OCI-LY3 (cell line): ENCODE measurements at regions not wholly inside any gene's neighbourhood (a gene's known extent, or its start where the extent isn't known, plus 50 kb on each side); places are given as distances from the start of the nearest gene placed in this dataset.

ENCODE experiments used
- CTCF ChIP-seq: fragments of 200-600, 300-600 bp; sonication (generic); IDR thresholded peaks from 2 replicates; pipeline ENCODE4 v1.5.1; 2014; ENCODE audit warnings: antibody characterized with exemption, low read length, low read depth
- EZH2phosphoT487 ChIP-seq: fragments of 200-600 bp; shearing (Covaris generic); IDR thresholded peaks from 2 replicates; pipeline ENCODE4 v1.6.1; 2018; ENCODE audit warnings: antibody characterized with exemption, mixed run types, low read depth

GRCh38 chr2:204470178-204470620, 75.1 kb upstream of the PARD3B start:
- TF ChIP-seq CTCF (no peak), EZH2phosphoT487 (no peak)
